NCI-H69 (cell line): ENCODE measurements at regions not wholly inside any gene's neighbourhood (a gene's known extent, or its start where the extent isn't known, plus 50 kb on each side); places are given as distances from the start of the nearest gene placed in this dataset.
A peak's percentile ranks its signal among the peaks of the same experiment; 100 is the strongest.

Experiments used
- DNase-seq: peaks from one replicate; lab custom pipeline; 2025; lab: John Stamatoyannopoulos, UW

DNA sequence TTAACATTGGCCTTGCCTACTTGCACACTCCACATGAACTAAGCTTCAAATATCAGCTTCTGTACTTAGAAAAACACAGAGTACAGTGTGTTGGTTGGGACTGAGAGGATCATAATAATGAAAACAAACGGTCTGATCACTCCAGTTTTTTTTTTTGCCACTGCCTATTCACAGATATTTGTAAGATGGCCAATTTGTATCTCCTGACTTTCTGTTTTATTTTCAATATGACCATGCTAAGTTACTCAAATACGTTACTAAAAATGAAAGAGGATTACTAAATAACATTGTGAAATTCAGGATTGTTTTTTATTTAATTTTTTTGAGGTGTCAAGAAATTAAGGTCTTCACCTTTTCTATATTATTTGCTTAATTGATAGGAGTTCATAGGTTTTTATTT, 595.1 kb downstream of the TUSC7 start:
- no peak for DNase-seq

DNA sequence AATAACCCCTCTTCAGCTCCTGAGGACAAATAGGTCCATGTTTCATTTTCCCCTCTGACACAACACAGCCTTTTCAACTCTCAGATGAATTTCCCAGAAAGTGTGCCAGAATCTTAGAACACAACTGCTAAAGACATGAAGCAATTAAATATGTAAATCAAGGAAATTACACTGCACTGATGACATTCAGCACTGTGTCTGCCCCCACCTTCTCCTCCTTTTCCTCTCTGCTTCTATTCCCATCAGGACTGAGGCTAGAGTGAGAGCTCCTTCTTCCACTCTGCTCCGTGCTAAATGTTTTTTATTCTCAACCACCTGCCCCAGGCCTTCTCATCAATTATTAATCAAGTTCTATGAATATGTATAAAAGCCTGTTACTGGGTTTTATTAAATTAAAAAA, 596.1 kb downstream of the TUSC7 start:
- DNase-seq: no peak

DNA sequence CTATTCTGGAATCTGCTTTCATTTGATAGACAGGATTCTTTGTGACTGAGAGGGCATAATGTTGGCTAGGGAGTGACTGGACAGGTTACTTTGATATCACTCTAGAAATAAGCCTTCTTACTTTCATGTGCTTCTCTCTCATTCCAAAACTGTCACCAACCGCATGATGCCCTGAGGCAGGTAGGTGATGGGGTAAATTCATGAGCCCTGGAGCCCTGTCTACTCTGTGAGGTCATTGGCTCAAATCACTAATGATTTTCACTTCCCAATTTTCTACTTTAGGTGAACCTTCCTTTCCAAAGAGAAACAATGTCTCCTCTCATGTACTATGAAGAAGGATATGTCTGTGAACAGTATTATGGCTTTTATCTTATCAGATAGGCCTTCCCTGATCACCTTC, 596.7 kb downstream of the TUSC7 start:
- no peak for DNase-seq

DNA sequence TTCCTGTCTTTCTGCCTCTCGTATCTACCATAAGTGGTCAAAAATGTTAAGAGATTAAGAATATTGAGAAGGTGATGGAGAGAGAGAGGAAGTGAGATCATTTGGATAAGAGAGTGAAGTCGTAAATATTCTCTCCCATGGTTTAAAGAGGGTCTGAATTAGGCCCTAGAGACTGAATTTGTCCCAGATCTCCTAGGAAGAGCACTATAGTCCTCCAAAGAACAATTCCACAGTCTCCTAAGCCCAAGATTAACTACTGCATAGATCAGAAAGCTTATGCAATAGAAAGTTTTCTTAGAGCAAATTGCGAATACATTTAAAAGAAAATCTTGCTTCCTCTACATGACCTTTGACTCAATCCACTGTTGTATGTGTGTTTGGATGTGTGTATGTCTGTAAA, 598.8 kb downstream of the TUSC7 start:
- no peak for DNase-seq

DNA sequence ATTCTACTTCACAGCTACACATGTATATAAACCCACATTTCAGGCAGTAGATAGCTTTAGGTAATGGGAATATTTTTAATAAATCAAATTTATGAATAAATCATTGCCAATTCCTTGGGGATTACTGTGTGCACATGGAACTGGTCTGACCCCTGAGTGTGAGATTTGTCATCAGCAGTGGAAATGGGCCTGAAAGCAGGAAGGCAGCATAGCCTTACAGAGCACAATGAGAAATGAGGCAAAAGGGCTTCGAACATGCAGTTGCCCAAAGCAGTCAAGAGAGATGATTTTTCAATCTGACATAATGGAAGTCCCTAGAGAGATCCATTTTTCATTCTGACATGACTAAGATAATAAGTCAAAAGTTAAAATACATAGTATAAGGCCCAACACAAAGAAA, 599.2 kb downstream of the TUSC7 start:
- no peak for DNase-seq

DNA sequence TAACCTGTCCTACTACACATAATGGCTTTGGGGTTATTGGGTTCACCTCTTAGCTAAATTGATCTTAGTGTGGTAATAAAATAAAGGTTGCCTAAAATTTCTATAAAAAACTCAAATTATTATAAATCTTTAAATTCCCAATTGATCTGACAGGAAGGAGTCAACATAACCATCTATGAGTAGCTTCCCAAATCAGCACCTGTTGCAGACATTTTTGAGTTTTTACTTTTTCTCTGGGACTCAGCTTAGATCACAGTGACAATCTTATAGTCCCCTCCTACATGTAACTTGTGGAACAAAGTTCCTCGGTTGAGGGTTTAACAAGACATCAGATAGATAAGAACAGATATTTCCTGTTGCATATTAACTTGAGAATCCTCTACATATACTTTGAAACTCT, 601.0 kb downstream of the TUSC7 start:
- DNase-seq: no peak

DNA sequence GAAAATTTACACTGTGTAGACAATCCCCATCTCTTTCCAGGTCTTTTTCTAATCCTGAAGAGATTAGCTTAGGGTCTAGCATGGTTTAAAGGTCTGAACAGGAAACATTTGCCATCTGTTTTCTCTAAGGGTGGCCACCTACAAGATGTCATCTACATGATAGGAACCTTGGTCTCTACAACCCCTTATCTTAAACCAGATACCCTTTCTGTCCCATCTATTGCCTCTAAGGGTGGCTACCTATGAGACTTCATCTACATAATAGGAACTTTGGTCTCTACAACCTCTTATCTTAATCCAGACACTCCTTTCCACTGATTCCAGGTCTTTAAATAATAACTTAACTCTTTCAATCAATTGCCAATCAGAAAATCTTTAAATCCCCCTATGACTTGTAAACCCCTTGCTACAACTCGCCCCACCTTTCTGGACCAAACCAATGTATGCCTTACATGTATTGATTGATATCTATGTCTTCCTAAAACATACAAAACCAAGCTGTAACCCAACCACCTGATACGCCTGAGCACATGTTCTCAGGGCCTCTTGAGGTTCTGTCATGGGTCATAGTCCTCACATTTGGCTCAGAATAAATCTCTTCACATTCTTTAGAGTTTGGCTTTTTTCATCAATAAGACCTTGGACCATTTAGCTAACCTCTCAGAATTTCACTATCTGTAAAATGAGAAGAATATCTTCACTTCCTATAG, 605.0 kb downstream of the TUSC7 start:
- no peak for DNase-seq

DNA sequence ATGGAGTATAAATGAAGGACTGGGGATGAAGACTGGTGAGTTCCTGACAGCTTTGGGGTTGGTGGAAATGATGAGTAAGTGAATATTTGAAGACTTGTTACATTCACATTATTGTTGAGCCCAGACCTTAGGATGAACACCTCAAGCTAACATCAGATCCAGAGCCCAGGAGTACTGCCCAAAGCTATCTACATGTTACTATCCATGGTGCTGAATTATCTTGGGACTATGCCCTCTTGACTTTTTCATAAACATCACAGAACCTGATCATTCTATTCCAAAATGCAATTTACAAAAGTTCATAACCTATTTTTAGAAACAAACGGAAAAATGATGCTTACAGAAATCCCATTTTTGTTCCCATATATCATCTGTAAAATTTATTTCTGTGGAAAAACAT, 613.3 kb downstream of the TUSC7 start:
- no peak for DNase-seq

DNA sequence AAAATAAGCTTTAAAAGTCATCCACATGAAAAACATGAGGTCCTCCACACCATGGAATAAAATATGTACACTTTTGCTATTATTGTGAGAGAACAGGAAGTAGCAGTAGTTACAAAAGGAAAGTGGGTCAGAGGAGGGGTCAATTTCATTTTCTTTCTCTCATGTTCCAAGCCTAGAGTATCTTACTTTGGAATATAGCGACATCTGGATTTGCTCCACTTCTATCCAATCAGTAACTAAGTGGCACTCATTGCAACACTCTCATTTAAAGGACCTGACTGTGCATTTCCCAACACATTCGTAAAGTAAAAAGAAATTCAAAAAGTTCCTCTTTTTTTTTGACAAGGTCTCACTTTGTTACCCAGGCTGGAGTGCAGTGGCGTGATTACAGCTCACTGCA, 637.3 kb downstream of the TUSC7 start:
- DNase-seq: no peak

DNA sequence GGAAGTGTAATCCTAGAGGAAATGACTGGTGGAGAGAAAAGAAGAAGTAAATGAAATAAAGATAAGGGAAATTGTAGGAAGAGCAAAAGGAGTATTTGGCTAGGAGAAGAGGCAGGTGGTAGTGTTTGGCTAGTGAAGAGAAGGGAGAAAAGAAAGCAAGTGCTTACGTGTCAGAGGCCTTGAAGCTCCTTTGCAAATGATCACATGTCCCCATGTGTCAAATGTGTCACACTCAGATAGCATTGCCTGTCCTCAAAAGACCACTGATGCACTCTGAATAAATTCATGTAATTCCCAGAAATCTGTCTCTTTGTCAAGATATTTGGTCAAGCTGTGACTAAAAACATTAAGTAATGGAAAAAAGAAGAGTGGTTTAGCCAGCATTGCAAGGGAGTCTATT, 639.3 kb downstream of the TUSC7 start:
- DNase-seq: no peak

DNA sequence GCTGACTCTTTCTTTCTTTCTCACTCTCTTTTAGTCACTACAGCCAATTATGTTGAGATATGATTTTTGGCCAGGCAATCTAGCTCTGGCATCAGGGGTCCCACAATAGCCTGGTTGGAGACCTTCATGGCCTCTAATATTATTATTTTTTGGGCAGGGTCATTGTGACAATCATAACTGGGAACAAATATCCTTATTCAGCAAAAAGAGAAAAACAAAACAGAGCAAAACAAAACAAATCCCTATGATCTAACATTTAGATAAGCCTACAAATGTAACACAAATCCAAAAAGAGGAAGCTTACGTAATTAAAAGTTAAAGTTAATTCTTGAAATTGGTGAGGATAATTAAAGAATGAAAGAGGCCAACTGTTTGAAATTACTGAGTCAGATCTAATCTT, 640.0 kb downstream of the TUSC7 start:
- no peak for DNase-seq

DNA sequence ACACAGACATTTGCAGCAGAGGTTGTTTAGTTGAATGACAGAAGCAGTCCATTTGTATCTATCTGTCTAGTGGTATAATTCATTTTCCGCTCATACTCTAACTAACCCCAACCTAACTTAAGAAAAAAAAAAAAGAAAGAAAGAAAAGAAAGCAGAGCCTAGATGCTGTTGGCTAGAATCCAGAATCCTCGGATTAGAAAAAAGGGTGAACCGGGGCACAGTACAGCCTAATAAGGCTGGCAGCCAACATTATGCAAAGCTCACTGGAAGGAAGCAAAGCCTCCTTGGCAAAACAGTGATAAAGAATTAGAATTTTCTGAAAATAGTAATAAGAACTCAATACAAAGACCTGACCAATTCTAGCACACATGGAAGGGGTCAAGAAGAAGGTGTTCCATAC, 640.8 kb downstream of the TUSC7 start:
- DNase-seq: no peak

DNA sequence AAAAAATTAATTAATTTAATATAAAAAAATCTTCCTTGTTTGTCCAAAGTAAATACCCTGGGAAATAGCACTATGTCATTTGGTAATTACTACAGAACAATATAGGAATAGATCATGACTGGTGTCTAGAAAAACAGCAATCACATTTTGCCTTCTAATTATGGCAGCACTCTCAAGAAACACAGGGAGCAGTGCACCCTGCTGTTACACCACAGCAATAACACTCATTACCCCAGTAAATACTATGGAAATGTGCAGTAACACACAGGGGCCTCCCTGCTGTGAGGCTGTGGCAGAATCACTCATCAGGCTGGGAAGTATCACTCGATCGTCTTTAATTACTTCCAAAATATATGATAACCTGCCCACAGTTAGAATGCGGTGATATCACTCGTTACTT, 646.0 kb downstream of the TUSC7 start:
- peak; percentile 74 for DNase-seq

DNA sequence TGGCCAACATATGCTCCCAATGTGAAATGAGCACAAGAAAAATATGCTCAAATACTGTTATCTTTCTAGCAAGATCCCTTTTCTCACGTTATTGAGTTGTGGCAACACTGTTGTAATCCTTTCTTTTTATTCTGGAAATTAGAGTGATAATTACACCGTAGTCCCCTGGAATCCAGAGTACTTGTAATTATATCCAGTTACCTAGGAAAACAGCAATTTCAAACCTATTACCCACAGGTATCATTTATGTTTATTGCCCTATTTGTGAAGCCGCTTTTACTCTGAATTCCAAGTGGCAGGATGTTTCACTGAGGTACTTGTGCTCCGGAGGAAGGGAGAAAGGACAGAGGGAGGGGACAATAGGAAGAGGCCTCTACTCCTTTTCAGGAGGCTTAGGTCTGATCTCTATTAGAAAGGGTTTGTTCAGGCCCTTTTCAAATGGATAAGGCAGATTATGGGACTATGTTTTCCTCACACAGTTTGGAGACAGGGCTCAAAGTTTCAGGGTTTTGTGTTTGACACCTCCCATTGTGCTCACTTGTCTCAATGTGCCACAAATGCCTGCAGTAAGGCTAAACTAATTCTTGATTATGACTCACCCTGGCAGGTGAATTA, 646.6 kb downstream of the TUSC7 start:
- DNase-seq: peak; percentile 47

DNA sequence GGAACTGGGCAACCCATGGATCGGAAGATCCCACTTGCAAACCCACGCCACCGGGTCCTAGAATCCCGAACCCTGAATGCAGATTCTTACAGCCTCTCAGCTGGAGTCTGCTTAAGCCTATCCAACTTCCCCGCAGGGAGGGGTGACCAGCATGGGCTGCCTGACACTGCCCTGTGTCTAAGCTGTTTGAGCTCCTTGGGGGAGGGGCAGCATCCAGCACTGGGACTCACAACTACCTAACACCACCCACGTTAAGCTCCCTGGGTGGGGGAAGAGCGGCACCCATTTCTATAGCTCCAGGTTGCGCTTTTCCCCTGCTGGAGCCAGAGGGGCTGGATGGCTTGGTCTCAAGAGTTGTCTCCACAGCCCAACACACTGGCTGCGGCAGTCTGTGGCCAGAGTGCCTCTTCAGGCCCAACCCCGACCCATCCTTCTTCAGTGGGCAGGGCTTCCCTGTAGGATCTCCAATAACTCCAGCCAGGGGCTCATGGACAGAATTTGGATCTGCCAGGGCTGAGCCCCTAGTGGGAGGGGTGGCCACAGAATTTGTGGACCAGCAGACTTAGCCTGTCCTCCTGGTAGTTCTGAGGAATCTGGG, 649.2 kb downstream of the TUSC7 start:
- DNase-seq: no peak

DNA sequence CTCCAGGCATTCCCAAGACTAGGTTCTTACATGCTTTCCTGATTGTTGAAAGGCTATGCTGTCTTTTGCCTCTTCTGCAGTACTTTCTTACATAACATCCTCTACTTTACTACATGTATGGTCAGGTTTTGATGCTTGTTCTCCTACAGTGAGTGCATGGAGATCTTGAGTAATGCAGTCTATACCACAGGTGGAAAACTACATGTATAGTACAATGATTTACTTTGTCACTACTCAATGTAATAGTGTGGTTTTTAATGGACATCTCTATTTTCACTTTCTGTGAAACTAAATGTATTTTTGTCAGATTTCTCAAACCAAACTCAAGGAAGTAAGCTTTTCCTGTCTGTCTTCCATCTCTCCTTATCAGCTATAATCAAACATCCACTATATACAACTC, 657.0 kb downstream of the TUSC7 start:
- no peak for DNase-seq

DNA sequence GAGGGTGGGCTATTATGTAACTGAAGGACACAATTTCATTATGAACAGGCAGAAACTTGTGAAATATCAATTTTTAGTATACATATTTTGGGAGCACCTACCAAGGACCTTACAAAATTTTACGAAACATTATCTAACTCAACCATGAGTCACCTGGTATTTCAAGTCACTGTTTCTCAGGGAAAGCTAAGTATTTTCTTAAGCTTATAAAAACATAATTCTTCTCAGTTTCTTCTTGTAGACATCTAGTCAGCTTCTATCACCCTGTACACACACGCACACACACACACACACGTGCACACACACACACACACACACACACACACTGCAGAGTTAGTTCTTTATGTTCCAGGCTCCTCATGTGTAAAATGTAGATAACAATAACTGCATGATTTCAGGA, 658.3 kb downstream of the TUSC7 start:
- DNase-seq: no peak

DNA sequence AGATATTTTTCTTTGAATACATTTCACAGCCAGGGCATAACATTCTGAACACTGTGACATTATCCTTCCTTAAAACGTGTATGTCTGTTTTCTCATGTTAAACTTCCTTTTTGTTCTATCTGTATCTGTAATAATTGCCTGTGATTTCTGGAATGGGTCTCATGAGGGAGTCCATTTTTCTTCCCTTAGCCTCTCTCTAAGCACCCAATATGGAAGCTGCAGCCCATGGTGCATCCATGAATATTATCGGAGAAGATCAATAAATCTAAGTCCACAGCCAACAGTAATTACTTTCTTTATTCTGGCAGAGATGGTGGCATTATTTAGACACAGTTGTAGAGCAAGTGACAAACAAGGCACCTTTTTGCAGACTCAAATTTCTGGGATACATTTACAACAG, 671.1 kb downstream of the TUSC7 start:
- no peak for DNase-seq

DNA sequence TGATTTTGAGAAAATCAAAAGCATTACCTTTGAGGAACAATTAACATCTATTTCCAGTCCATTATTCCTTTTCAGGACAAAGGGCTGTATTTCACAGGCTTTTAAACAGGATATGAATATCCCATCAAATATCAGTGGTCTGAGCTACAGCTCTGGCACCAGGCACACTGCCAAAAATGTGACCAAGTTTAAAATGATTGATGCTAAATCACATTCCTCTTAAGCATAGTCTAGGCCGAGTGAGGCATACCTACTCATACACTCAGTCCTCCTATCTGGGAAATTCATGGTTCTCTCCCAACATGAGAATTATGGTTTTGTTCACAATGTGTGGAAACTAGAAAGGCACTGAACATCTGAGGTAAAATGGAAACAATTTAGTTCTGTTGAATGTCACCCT, 683.5 kb downstream of the TUSC7 start:
- DNase-seq: no peak

DNA sequence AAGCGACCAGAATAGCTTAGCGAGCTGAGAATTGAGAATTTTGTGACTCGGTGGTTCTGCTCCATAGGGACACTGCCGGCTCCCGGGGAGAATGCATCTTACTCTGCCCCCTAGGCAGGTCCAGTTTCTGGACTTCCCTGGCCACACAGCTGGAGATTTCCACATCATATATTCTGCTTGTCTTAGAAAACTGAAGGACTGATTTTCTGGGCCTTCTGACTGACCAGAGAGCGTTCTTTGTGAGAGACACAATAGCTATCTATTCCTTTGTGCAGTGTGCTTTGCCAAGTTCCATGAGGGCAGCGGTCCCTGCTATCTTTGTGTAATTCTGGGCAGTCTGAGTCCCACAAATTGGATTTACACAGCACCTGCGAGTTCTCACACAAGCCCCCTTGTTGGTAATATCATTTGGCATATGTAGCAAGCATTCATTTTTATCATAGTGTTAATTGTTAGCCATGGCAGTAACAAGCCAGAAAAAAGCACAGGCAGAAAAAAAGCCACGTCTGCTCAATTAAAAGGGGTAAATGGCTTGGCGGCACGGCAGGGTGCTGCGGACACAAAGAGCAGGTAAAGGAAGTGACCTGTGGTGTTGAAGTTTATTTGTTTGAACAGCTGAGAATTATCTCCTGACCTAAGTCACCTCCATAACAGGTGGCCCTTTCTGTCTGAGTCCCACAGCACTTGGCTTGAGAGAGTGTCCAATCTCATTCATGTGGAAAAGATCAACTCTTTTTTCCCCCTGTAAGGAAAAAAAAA, 688.7 kb downstream of the TUSC7 start:
- DNase-seq: peak; percentile 89

DNA sequence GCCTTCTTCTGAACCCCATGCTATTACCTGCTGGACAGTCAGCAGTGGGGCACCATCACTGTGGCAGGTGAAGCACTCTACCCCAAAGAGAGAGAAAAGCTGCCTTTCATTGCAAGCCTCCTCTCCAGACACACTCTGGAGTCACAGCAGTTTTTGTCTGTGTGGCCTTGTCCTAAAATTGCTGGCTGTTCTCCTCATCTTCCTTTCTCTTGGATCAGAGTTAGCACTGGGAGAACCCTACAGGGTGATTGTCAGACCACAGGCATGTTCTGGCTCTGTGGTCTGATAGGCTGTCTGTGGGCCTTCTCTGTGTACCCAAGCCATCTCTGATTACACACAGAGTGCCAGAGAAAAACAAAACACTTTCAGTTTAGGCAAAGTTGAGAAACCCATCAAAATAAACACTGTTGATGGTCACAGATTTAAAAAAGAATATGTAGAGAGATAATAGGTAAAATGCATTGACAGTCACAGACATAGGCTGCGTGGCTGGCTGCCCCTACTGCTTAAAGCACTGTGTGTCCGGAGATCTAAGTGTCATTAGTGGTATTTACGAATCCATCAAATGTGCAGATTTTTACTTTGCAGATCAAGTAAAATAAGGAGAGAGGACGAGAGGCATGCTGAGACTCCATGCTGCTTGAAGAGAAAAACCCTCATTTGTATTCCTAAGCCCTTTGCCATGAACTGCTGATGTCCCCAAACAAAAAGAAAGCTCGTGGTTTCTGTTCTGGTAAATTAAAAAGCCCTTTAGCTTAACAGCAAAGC, 689.9 kb downstream of the TUSC7 start:
- peak; percentile 45 for DNase-seq

DNA sequence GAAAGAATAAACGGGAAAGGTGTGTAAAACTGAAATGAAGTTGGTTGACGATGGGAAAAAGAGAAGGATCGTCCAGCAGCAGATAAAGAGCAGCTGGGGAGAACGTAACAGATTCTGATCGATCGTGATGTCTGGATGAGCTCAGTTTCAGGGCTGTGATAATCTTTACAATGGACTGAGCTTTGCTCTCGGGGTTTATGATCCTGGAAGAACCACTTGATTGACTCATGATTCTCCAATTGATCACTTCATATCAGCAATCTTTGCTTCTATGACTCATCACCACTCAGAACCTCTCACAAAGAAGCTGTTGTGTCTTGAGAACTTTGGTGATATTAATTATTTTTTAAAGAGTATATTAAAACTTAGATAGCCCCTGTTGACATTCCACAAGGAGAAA, 690.7 kb downstream of the TUSC7 start:
- DNase-seq: no peak
